Ecto neural progenitor cell (in vitro differentiated cells): ENCODE measurements at regions not wholly inside any gene's neighbourhood (a gene's known extent, or its start where the extent isn't known, plus 50 kb on each side); places are given as distances from the start of the nearest gene placed in this dataset.

Experiments
- DNase-seq: peaks from one replicate; pipeline ENCODE4 v3.0.0-alpha.2; 2018; ENCODE audit warnings: low spot score

GRCh38 chr18:78069784-78070664 lies 820.4 kb downstream of the GALR1 start:
- no peak for DNase-seq

DNA sequence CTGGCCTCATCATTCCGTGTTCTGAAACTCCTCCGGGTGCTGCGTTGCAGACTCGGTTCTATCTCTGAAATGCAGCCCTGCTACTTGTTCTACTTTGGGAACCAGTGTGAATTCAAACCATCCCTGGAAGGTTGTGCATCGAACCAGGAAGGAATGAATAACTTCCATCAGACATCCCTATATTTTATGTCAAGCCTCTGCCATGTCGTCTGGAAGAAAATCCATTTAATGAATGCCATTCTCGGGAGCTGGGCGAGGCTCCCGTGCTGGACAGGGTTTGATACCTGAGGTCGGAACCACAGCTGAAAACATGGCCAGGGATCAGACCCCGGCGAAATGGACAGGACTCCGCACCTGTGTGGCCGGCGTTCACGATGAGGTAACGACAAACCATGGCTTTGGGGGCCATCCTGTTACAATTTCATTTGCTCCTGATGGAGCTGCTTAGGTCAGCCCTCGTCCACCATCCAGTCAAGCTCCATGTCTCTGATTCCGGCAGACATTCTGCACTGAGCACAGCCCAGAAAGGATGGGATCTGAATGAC lies 821.6 kb downstream of the GALR1 start:
- no peak for DNase-seq

DNA sequence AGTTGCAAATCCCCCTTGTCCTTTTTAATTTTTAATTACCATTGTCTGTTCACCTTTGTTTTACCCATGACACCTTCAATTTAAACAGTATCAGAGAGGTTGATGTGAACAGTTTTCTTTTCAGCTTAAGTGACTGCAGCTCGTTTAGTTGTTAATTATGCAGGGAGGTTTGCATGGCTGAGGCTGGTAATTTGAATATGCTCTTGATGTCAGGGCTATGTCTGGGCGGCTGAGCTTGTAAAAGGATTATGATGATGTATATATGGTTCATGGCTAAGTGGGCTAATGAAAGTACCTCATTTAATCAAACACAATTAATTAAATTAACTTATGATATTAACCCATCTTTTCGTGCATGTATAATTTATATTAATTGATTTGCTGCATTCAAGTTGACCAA lies 822.1 kb downstream of the GALR1 start:
- no peak for DNase-seq

- DNase-seq, result no peak
These were observed 822.7 kb downstream of the GALR1 start for GRCh38 chr18:78072375-78072774.

DNA sequence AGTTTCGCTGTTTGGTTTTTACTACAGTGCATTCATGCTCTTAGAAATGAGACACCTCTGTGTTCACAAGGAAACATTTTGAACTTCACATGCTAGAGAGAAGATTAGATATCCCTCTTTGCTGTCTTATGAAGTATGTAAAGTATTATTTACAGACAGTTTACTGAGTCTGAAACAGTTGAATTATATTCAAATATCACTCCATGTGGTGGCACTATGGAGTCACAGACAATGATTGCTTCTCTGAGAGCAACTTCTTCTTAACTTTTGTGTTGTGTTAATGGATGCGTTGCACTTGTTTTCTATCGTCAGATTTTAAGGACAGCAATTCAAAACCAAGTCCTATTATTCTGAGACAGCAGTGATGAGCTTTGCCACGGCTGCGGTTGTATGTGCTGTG lies 823.6 kb downstream of the GALR1 start:
- DNase-seq, result no peak

DNA sequence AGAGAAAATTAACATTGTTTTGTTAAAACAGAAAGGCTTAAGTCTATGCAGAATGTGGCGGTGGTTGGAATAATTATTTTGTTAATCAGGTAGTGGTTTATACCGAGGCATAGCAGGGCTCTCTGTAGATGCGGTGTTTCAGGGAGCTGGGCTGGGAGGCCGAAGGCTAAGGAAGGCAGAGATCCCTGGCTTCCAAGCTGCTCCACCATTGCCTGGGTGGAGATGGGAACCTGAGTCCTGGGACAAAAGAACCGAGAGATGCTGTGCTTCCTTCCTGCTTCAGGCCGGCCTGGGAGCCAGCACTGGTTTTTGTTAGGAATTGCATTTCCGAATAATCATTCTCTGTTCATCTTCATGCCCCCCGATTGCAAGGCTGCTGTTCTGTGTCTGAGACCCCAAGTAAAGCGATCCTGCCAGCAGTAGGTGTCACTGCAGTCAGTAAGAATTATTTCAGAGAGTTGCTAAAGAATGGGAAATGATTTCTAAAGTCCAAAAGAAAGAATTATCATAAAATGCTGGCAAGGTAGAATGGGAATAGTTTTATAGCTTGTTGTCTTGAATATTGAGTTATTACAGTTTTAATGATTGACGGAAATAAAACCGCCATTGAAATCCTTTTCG lies 824.9 kb downstream of the GALR1 start:
- DNase-seq, result no peak

GRCh38 chr18:78080081-78080480 lies 830.4 kb downstream of the GALR1 start:
- no peak for DNase-seq

- no peak for DNase-seq
These were observed 831.1 kb downstream of the GALR1 start for GRCh38 chr18:78080761-78081160.

DNA sequence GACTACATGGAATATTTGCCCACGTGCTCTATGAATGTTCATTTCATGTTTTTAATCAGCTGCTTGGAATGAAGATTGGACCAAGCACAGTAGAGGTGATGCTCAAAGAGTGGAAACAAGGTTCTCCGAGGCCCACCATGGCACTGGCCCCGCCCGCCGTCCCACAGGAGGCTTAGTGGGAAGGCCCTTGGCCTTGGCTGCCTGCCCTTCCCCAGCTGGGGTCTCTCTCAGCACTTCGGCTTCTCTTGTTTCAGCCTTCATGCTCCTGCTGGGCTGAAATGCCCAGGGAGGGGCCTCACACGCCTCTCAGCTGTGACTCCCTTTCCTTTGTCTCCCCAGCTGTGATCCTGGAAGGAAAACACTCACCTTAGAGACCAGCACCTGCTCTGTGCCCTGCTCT lies 833.2 kb downstream of the GALR1 start:
- no peak for DNase-seq

GRCh38 chr18:78085241-78086185 lies 835.9 kb downstream of the GALR1 start:
- no peak for DNase-seq

DNA sequence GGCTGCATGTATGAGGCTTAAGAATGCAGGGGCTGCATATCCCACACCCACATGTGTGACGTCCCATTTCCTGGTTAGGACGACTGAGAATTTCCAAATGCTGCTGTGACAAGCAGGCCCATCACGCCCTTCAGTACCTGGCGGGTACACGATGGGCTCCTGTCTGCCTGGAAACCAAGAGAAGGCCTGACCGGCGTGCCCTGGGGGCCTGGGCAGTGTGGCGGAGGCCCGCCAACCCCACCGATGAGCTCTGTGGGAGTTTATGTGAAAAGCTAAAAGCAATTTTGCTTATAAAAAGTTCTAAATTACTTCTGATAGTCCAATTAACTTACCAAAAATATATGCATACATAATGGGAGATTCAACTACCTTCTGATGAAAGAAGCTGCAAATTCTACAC lies 837.3 kb downstream of the GALR1 start:
- DNase-seq, result no peak

GRCh38 chr18:78087338-78087737 lies 837.7 kb downstream of the GALR1 start:
- no peak for DNase-seq

DNA sequence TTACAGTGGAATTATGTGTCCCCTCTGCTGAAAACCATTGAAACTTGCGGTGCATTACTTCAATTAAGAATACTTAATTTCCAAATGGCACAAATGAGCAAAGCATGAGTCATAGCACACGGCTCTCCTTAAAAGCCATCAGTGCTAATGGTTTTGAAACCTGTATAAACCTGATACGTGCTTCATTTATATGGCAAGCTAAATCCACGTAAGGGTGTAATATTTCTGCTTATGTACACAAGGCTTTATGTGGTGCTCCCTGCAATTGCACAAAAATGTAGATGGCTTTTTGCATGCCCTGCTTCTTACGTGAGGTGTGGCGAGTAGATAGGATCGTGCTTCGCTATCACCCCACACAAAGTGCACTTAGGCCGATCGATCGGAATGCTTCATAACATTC lies 840.9 kb downstream of the GALR1 start:
- DNase-seq, result no peak

GRCh38 chr18:78092901-78093300 lies 843.3 kb downstream of the GALR1 start:
- DNase-seq, result no peak

DNA sequence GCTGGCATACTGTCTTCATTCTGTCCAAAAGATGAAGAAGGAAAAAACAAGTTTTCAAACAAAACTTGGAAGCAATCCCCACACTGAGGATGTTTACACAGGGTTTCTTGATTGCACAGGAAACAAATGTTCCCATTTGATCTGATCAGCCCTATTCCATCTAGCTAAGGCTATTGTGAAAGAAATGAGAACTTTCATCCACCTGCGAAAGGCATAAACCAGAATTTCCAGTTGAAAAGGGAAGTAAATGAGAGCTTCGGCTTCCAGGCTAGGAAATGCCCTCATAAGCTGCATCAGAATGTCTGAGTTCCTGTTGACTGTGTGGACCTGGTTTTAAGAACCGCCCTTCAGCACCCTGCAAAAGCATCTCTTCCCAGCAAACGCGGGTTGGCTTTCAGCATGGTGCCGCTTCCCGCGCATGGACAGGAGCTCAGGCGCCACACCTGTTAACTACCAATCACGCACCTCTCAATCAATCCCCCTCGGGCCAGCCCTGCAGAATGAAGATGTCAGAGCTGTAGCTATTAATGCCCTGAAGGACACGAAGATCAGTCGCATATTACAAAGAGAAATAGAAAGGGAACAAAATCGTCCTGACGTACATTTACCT lies 850.4 kb downstream of the GALR1 start:
- no peak for DNase-seq

DNA sequence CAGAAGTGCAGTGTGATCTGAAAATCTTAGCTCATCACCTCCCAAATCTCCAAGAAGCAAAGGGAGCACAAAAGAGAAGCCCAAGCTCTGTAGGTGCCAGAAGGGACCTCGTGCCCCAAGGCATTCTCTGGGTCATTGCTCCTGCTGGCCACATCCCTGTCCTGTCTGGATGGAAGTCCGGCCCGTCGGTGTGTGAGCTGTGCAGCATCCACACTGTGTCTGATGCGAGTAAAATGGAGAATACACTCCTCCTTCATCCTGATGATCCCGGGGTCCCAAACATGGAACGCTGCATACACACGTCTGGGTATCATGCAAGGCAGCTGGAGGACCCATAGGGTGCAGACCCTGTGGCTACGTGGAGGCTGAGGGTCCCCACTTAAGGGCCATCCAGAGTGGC lies 851.4 kb downstream of the GALR1 start:
- DNase-seq, result no peak

- DNase-seq, result no peak
These were observed 852.5 kb downstream of the GALR1 start for GRCh38 chr18:78102135-78102534.

- peak; percentile 14 for DNase-seq
These were observed 856.0 kb downstream of the GALR1 start for GRCh38 chr18:78105611-78106010.

GRCh38 chr18:78106946-78107345 lies 857.3 kb downstream of the GALR1 start:
- DNase-seq, result no peak

- DNase-seq, result no peak
These were observed 857.7 kb downstream of the GALR1 start for GRCh38 chr18:78107363-78107762.

GRCh38 chr18:78108554-78108953 lies 858.9 kb downstream of the GALR1 start:
- no peak for DNase-seq
